Omental fat pad (tissue), 3 donors: ENCODE measurements at regions not wholly inside any gene's neighbourhood (a gene's known extent, or its start where the extent isn't known, plus 50 kb on each side); places are given as distances from the start of the nearest gene placed in this dataset.

ENCODE experiments used
- ATAC-seq: fragments of 150-250 bp; one replicate; pipeline ENCODE4 v1.9.1; 2016; ENCODE audit warnings: mild to moderate bottlenecking, moderate library complexity; ENCODE audit not compliant: low FRiP score
- DNase-seq: peaks from one replicate; pipeline ENCODE4 v3.0.0-alpha.2; 2019; ENCODE audit warnings: low spot score
- TF ChIP-seq, protein P1 (sequence below), 3 donors: fragments of 450-650 bp; IDR thresholded peaks; one replicate each; pipeline ENCODE4 v1.5.1; 2016 to 2017; ENCODE audit warnings: antibody characterized with exemption in 3 of 3, mild to moderate bottlenecking in 3 of 3, moderate library complexity in 2 of 3

DNA sequence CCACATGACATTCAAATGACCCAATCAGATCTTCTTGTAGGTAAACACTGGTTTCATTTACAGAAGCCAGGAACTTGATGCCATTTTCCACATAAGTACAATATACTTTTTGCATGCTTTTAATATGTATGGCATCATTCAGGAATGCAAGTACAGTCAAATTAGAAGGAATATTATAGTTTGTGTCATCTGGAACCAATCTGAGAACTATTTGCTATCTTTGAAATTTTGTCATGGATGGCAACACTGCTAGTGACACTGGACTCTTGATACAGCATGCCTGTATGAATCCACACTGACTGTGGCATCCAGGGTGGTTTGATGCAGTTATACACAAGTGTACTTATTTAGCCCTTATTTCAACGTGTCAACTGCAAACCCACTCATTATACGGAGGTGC is 141.6 kb downstream of the EBLN2 start:
- TF ChIP-seq, protein P1, sequence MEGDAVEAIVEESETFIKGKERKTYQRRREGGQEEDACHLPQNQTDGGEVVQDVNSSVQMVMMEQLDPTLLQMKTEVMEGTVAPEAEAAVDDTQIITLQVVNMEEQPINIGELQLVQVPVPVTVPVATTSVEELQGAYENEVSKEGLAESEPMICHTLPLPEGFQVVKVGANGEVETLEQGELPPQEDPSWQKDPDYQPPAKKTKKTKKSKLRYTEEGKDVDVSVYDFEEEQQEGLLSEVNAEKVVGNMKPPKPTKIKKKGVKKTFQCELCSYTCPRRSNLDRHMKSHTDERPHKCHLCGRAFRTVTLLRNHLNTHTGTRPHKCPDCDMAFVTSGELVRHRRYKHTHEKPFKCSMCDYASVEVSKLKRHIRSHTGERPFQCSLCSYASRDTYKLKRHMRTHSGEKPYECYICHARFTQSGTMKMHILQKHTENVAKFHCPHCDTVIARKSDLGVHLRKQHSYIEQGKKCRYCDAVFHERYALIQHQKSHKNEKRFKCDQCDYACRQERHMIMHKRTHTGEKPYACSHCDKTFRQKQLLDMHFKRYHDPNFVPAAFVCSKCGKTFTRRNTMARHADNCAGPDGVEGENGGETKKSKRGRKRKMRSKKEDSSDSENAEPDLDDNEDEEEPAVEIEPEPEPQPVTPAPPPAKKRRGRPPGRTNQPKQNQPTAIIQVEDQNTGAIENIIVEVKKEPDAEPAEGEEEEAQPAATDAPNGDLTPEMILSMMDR (IDR thresholded peaks at IDR 0.05), result no peak
- no peak for DNase-seq
- no peak for ATAC-seq

DNA sequence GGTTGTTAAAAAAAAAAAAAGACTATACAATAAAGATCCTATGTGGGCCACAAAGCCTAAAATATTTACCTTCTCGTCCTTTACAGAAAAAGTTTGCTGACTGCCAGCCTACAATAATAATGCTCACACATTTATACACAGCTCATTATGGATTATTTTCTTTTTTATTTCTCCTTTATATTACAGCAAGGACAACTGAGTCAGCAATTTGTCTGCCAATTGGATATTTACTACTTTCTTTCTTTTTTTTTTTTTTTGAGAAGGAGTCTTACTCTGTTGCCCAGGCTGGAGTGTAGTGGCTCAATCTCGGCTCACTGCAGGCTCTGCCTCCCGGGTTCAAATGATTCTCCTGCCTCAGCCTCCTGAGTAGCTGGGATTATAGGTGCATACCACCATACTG is 142.2 kb downstream of the EBLN2 start:
- TF ChIP-seq, protein P1 (IDR thresholded peaks at IDR 0.05), result no peak
- DNase-seq (no peak), ATAC-seq (no peak)

DNA sequence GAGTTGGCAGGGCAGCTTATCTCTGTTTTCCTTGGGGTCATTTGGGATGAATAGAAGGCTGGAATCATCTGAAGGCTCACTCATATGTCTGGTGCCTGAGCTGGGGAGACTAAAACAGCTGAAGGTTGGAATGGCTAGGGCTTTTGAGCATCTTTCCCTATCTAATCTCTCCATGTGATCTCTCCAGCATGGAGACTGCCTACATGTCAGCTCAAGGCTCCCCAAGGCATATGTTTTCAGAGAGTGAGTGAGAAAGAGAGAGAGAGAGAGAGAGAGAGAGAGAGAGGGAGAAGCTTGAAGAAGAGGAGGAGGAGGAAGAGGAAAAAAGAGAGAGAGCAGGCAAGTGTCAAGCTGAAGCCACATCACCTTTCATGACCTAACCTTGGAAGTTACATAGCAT is 143.4 kb downstream of the EBLN2 start:
- DNase-seq (no peak), ATAC-seq (no peak)
- TF ChIP-seq, protein P1 (IDR thresholded peaks at IDR 0.05), result no peak

DNA sequence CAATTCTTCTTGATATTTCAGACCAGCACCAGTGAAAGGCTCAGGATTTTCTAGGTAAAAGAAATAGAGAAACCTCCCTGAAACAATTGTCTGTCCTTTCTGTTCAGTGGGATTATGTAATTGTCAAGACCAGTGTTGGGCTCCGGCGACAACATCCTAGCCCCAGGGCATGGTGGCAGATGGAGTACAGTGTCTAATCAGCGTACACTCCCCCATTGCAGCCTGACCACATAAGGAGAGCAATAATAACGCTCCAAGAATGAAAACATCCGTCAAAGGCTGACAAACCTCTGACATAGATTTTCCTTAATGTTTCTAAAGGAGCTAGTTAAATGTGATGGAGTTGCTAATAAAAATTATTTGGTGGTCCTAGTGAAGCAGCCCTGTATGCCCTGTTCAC is 144.6 kb downstream of the EBLN2 start:
- no peak for DNase-seq
- ATAC-seq, result no peak
- TF ChIP-seq, protein P1 (IDR thresholded peaks at IDR 0.05), result no peak

DNA sequence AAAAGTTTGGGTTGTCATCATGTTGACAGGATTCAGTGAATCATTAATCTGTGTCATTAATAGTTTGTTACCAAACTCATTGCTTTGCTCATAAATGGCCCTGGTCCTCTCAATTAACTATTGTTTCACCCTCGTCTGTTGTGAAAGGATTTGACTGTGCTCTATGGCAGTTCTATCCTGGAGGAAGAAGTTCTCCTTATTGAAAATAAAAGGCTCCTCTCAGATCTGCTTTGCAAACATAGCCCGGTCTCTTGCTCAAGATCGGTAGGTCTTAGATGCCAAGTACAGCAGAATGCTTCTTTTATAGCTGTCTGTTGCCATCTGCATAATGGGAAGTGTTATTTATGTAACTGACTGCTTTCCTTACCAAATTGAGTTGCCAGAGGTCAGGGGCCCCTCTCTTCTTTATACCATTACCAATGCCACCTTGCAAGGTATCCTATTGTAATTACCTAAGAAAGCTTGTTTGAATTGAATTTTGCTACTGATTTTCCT is 146.5 kb downstream of the EBLN2 start:
- ATAC-seq (no peak), DNase-seq (no peak)
- TF ChIP-seq, protein P1 (IDR thresholded peaks at IDR 0.05), result no peak

DNA sequence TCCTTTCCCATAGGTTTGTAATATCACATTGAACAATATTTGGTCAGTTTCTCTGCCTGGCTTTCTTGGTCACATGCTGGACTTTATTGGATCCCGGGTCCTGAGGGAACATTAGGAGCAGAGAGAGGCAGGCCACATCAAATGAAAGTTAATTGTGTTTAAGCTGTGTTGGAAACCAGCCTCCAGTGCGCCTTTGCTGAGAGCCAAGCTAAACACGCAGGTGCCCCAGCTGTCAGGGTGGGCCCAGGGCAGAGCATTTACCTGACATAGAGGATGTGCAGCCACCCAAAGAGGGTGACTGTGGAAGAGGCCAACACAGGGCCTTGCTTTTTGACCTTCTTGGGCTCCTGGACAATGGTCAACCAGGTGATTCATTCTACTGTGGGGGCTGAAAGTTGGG is 149.3 kb downstream of the EBLN2 start:
- no peak for DNase-seq
- TF ChIP-seq, protein P1 (IDR thresholded peaks at IDR 0.05), result no peak
- no peak for ATAC-seq

DNA sequence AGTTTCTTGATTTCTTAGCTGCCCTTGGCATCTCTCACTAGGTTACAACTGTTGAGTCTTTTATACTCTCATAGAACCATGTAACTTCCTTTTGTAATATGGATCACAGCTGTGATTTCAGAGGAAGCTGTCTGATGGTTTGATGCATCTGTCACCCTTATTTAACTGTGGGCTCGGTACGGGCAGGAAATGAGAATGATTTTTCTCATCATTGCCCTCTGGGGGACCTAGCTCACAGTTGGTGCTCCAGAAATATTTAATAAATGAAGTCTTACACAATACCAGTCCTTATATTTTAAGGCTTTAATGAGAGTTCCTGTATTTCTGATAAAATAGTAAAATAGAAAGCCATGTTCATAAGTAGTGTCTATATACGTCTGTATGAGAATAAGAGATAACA is 151.2 kb downstream of the EBLN2 start:
- DNase-seq (no peak), ATAC-seq (no peak)
- TF ChIP-seq, protein P1 (IDR thresholded peaks at IDR 0.05), result no peak
